SHP77 (cell line): ENCODE measurements at regions not wholly inside any gene's neighbourhood (a gene's known extent, or its start where the extent isn't known, plus 50 kb on each side); places are given as distances from the start of the nearest gene placed in this dataset.
"Not testable (repeated sequence)": the region's sequence is repeated elsewhere in the genome, so short reads cannot be mapped to it uniquely, and the experiment has no call there.

Source experiments
- DNase-seq, 2 experiments: peaks; one replicate each; lab custom pipeline; 2025; lab: John Stamatoyannopoulos, UW

DNA sequence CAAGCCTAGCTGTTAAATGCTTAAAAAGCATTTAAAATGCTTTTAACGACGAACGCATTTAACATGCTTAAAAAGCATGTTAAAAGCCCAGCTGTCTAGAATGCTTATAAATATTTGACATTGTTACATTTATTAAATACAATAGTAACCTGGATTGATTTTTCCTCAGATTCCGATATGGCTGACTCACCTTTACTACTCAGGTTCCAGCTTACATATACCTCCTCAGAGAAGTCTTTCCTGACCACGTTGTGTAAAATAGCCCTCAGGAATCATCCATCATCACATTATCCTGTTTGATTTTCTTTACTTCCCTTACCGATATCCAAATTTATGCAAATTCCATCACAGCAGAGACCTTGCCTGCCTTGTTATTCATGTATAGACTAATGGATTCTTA, 51.4 kb downstream of the SLC41A2 start:
- no peak for DNase-seq

DNA sequence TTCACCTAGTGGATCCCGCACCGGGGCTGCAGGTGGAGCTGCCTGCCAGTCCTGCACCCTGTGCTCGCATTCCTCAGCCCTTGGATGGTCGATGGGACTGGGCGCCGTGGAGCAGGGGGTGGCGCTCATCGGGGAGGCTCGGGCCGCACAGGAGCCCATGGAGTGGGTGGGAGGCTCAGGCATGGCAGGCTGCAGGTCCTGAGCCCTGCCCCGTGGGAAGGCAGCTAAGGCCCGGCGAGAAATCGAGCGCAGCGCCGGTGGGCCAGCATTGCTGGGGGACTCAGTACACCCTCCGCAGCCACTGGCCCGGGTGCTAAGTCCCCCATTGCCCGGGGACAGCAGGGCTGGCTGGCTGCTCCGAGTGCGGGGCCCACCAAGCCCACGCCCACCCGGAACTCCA, 52.6 kb downstream of the SLC41A2 start:
- not testable (repeated sequence) for DNase-seq

DNA sequence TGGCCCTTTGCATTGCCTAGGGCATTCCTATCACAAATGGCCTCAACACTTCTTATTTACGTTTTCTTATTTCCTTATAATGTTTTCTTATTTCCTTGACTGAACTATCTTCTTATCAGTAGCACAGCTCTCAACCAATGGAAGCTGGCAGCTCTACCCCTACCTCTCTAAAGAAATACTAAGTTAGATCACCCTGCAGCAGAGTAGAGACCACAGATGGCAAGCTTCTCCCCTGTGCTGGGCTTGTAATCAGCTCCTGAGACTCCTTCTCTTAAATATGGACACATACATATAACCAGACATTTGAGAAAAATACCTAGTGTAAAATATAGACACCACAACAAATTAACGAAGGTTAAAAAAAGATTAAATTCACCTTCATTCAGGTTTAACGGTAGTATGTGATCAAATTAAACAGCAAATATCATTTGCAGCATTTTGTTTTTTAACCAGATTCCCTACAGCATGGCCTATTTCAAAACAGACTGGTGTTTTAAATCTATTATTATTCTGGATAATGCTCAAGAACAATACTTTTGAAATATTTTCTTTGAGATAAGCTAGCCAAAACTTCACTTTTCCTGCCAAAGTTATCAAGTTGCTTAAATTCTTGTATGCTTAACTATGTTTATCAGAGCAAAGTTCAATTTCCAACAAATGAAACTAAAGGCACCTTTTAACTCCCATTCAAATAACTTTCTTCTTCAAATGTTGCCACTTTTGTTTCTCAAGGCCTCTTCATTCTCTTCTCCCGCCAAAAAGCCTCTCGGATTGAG, 54.3 kb downstream of the SLC41A2 start:
- no peak for DNase-seq

DNA sequence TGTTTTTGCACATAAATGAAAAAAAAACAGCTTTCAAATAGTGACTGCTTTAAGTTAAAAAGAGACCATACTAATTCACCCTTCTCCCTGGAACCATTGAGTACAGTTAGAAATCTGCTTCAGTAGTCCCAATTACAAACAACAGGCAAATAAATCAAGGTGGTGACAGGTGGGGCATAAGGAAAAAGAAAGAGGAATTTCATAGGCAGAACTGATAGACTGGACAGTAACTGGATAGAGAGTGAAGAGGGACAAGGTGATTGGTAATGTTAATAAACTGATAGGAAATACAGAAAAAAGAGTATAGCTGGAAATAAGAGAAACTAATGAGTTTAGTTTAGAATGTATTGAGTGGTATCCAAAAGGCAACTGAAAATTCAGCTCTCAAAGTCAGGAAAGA, 56.0 kb downstream of the SLC41A2 start:
- DNase-seq = no peak

DNA sequence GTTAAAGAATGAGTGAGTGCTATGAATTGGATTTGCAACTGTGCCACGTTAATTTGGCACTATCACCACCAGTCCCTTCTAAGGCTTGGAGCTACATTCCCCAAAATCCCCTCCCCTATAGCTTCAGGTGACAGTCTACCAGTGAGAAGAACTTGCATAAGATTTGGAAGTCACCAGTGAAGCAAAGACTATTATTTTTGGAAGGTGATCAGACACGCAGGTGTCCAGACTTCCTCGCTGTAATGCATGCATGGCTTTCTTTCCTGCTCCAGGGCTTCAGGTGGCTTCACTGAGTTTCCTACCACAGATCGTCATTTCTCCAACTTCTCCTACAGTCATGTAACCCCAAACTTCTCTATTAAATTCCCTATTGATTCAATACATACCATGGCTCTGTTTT, 61.4 kb downstream of the SLC41A2 start:
- DNase-seq = no peak

DNA sequence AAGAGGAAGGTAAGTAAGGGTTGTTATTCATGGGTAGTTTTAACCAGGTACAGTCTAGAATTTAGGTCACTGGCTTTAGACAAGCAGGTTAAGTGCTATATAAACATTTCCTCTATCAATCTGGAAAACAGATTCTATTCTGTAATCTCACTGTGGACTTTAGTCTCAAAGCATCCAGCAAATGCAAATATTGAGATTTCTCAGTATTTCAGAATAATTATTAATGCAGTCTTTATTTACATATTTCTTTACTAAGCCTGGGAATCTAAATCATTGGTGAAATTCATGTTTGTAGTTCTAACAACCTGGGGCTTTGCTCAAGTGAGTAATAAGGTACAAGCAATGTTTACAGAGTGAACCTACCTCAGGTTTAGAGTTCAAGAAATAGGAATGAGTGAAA, 61.9 kb downstream of the SLC41A2 start:
- no peak for DNase-seq

DNA sequence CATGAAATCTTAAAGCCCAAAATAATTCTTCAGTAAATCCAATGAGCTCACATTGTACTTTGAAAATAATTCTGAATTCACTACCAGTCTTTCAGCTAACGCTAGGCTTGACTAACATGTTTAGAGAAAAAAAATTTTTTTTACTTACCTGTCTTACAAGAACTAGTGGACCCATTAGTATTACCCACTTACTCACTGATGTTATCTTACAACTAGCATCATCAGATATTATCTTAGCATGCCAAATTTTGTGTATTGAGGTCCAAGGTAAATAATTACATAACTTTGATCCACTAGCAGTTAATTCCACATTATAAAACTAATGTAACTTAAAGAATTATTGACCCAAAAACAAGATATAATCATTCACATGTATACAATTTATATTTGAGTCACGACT, 62.7 kb downstream of the SLC41A2 start:
- DNase-seq = no peak

DNA sequence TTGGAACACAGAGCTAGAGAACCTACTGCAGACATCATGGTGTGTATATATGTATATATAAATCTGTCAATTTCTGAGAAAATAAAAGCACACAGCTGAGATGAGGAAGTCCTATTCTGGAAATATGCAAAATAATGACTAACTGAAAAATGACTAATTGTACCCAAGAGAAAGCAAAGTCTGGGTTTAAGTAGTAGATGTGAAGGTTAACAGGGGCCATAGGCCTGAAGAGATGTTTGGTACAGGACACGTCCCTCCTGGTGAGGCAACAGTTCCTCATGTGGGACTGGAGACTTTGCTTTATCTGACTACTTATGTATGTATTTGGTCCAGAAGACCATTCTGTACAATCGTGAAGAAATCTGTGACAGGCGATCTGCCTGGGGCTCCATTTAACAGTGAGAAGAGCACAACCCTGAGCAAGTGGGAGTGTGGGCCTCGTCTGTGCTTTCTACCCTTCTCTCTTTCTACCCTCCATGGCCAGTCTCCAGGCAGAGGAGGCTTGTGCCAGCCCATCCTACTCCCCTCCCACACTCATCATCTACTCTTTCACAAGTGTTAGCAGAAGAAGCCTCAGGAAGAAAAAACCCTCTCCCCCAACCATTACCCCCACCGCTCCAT, 67.5 kb downstream of the SLC41A2 start:
- DNase-seq = no peak

DNA sequence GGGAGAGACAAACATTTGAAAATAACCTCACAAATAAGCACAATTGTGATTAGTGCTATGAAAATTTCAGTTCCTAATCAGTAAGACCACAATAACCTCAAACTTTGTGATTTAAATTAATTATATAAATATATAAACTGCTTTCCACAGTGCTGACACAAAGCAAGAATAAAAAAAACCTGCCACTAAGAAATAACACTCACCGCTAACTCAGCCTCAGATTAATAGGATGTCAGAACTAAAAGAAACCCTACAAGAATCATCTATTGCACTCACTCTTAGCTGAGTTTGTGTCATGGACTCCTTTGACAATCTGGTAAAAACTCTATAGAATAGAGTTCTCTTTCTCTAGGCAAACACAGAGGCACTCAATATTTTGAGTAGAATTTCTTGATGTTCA, 68.4 kb downstream of the SLC41A2 start:
- DNase-seq = no peak

DNA sequence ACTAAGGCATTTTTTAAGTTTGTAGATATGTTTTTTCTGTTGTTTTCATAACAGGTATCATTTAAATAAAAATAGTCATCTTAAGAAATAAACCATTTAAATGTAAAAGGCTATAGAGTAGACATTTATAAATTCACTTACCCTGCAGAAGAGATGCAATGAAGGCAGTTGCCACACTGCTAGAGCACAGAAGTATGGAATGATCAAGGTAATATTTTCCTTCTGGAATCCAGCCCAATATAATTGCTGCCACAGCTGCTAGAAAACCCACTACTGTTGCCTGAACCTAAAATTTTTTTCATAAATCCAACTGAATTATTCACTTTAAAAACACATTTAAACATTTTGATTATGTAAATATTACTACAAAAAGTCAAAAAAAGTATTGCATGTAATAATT, 69.2 kb downstream of the SLC41A2 start:
- no peak for DNase-seq

DNA sequence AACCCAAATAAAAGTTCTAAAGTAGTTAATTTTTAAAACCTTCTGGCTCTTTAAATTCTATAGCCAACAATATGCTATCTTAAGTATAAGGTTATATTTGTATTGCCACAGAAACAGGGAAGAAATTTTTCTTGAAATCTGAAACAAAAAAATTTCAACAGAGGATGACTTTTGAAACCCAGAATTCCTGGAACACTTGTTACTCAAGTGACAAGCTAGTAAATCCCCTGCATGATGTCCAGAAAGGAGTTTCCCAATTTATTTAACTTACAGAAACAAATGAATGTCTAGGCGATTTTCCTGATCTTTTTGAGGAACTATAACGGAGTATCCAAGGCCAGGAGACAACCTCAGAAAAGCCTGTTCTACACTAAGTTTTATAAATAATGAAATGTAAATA, 69.6 kb downstream of the SLC41A2 start:
- no peak for DNase-seq

DNA sequence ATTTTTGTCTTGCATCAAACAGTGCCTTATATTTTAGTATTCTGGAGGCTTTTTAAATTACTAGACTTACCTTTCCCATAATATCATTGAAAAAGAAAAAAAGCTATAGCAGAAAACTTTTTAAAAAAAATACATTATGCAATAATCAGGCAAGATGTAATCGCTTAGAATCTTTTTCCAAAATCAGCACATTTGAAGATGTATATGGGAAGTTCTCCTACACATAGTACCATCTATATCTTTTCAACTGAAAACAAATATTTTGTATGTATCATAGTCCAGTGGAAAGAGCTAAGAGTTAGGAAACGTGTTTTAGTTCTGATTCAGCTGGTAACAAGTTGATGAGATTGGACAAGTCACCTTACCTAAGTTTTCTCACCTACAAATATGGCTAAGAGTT, 70.6 kb downstream of the SLC41A2 start:
- no peak for DNase-seq

DNA sequence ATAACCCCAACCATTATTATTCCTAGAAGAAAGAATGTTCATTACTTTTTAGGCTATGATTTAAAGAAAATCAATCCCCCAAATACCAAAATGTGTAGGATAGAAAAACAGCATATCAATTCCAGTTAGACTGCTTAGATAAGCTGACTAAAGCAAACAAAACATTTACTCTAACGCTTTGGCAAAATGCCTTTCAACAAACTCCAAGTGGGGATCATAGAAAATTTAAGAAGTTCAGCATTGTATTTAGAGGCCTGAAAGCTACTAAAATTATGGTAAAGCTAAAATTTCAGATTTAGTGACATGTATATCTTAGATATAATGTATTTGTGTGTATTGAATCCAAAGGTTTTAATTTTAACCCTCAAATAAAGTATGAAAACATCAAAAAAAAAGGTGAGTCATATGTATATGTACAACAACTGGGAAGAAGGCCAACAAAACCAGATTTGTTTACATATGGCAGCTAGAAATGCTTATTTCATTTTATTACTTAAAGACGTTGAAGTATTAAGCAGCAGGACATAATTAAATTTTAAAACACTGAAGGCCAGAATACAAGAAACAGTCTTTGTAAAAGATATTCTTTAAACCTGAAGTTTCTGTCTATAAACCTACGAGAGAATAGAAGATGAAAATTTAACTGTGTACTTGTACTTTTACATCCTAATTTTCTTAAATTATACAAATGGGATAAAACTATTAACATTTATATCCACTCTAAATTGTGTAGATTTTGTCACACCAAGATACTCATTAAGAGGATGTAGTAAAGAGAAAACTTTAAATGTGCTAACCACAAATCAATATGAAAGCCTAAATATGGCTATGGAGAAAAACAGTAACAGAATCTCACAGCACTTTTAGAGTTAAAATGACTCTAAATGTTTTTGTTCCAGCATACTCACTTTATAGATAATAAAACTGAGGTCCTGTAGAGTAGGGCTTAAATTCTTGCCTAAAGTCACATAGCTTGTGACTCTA, 71.4 kb downstream of the SLC41A2 start:
- DNase-seq = no peak

DNA sequence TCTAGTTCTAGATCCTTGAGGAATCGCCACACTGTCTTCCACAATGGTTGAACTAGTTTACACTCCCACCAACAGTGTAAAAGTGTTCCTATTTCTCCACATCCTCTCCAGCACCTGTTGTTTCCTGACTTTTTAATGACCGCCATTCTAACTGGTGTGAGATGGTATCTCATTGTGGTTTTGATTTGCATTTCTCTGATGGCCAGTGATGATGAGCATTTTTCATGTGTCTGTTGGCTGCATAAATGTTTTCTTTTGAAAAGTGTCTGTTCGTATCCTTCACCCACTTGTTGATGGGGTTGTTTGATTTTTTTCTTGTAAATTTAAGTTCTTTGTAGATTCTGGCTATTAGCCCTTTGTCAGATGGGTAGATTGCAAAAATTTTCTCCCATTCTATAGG, 79.2 kb downstream of the SLC41A2 start:
- not testable (repeated sequence) for DNase-seq

DNA sequence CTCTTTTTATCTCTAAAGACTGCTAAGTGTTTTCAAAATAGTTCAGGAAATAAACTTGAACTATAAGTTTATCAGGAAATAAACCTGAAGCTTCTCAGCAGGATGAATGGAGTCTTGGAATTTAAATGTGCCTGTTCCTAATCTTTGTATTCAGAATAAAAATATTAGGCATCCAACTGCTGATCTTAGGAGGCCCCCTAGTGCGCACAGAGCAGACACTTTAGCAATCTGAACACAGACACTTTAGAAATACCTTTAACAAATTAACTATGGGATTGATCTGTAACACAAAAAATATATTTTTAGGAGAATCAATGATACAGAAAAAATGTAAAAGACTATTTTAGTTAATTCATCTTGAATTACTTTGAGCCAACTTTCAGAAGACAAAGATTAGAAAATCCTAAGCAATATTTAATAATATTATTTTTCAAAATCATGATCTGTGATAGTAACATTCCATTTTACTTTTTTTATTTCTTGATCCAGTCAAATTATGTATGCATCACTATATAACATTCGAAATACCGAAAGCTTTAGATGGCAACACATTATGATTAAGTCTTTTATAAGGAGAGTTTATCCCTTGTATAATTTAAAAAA, 80.9 kb downstream of the SLC41A2 start:
- peak; percentile 12 to 23 for DNase-seq

DNA sequence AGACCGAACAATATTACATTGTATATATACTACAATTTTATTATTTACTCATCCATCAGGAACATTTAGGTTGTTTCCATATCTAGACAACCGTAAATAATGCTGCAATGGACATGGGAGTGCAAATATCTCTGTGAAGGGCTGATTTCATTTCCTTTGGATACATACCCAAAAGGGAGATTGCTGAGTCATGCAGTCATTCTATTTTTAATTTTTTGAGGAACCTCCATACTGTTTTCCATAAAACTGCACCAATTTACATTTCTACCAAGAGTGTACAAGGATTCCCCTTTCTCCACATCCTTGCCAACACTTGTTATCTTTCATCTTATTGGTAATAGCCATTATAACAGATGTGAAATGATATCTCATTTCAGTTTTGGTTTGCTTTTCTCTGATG, 84.7 kb downstream of the SLC41A2 start:
- DNase-seq = peak in 1 of 2 experiments; percentile 2

DNA sequence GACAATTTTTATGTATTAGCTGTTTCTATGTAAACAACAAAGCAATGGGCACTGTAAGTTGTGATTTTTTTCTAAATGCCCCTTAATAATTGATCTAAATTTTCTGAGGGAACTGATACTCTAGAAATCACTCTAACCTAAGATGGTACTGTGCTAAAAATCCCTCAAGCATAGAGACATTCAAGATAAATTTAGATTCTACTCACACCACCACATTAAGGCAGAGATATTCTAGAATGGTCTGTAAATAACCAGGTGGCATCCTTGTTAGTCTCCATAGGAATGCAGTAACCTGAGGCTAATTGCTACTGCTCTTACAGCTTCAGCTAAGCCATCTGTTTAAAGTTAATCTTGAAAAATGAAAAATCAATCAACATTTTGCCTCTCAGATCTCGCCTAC, 87.3 kb downstream of the SLC41A2 start:
- no peak for DNase-seq

DNA sequence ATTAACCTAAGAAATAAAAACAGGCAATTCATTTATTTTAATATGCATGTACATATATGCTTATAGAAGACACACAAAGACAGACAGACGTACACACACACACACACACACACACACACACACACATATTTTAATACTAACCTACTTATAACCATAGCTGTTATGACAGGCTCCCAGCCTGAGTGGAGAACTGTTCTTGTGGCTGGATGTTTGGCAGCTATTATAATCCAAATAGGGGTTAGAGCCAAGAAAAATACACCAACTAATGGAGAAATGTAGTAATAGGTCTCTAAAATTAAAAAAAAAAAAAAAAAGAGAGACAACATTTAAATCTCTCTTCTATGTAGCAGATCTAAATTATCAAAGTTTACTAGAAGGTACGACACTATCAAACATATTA, 91.8 kb downstream of the SLC41A2 start:
- DNase-seq = no peak

DNA sequence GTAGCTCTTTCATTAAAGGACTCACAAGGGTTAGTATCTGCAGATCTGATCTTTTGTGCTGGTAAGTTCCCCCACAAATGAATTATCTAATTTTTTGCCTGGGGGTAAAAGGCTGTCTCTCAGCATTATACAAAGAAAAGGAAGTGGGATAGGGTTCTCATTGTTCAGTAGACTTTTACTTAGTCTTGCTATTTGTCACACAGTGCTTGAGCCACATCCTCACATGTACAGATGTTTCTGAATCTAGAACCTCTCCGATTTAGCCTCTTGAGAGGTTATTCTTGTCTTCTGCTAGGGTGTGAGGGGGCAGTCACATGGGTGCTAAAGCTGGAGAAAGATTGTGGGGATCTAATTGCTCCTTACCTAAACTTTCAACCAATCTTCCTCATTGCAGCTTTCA, 93.0 kb downstream of the SLC41A2 start:
- no peak for DNase-seq

DNA sequence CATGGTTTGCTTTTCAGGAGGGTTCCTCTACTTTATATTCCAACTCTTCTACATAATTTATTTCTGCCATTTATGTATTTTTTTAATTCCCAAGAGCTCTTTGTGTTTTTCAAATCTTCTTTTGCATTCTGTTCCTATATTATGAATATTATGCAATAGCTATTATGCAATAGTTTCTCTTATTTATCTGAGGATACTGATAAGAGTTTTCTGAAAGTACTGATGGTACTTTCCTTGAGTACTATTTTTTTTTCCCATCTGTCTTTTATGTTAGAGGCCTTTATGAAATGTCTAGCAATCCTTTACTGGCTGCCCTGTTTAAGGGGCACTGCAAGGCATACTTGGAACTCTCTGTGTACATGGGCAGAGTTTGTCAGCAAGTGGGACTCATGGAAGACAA, 93.4 kb downstream of the SLC41A2 start:
- DNase-seq = no peak

DNA sequence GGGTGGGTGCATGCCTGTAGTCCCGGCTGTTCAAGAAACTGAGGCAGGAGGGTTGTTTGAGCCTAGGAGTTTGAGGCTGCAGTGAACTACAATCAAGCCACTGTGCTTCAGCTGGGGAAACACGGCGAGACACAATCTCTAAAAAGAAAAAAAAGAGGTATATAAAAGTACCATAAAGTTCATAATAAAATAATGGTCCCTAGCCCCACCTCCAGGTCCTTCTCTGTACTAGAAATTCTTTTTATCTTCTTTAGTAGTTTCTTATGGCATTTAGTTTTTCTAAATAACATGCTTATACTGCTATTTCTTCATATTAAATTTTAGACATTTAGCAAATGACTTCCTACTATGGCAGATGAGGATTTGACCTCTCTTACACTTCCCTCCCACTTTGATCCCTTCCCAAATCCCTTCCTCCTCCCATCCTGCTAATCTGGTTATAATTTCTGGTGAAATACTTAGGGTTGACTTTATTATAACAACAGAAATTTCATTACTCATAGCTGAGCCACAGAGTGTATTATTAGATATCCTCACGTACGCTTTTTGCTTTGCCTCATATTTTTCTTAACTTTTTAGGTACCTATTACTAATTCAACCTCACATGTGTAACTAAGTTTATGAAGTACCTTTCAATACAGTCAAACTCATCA, 94.7 kb downstream of the SLC41A2 start:
- no peak for DNase-seq
